GM19240 (cell line): ENCODE measurements at regions not wholly inside any gene's neighbourhood (a gene's known extent, or its start where the extent isn't known, plus 50 kb on each side); places are given as distances from the start of the nearest gene placed in this dataset.

Experiments used
- DNase-seq: peaks from one replicate; pipeline ENCODE4 v3.0.0; 2011; ENCODE audit warnings: low spot score; ENCODE audit not compliant: insufficient read length

- no peak for DNase-seq
These were observed 208.1 kb downstream of the CTTN start for GRCh38 chr11:70606248-70606950.

DNA sequence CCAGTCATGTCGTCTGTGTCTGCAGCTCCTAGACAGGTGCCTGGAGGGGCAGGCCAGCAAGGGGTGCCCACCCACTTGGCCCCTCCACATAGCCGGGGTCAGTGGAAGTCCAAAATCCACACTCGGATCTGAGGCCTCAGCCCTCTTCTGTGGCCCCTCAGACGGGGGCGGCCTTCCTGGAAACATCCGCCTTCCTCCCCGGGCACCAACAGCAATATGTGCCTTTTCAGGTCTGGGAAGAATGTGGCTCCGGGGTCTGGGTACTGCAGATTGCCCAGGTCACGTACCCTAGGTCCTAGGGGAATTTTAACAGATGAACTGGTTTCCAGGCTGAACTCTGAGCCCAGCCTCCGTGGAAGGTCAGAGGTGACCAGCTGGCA, 208.6 kb downstream of the CTTN start:
- DNase-seq, result no peak

GRCh38 chr11:70607561-70607960, 209.2 kb downstream of the CTTN start:
- no peak for DNase-seq

DNA sequence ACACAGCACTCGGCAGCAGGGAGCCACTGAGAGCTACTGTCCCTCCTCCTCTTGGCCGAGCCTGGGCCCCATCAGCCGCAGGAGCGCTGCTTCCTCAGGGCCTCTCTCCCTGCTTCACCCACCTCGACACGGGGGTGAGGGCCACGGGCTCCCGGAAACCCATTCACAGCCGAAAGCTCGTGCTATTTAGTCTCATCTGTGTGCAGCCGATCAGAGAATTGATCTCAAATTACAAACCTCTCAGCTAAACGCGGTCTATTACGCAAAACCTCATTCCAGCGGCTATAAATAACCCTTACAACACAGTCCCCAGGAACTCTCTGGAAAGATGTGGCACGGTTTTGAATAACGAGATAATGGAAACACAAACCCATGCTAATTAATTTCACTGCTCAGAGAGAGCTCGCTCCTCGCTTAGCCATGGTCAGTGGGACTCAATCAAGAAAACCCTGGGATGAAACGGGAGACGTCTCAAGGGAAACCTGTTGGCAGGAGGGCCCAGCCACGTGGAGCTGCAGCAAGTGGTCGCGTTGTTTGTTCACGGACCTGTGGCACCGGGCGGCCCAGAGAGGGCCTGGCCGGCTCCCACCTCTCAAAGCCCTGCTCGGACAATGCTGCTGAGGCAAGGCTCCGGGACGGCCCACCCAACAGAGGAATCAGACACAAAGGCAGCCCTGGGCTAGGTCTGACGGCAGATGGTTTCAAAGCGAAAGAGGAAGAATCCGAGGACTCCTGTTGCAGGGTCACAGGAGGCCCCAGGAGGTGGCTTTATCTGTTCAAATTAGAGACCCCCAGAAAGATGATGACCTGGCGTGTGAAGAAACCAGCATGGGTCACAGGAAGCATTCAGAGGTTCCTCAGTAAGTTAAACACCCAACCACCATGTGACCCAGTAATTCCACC, 210.5 kb downstream of the CTTN start:
- DNase-seq, result no peak

DNA sequence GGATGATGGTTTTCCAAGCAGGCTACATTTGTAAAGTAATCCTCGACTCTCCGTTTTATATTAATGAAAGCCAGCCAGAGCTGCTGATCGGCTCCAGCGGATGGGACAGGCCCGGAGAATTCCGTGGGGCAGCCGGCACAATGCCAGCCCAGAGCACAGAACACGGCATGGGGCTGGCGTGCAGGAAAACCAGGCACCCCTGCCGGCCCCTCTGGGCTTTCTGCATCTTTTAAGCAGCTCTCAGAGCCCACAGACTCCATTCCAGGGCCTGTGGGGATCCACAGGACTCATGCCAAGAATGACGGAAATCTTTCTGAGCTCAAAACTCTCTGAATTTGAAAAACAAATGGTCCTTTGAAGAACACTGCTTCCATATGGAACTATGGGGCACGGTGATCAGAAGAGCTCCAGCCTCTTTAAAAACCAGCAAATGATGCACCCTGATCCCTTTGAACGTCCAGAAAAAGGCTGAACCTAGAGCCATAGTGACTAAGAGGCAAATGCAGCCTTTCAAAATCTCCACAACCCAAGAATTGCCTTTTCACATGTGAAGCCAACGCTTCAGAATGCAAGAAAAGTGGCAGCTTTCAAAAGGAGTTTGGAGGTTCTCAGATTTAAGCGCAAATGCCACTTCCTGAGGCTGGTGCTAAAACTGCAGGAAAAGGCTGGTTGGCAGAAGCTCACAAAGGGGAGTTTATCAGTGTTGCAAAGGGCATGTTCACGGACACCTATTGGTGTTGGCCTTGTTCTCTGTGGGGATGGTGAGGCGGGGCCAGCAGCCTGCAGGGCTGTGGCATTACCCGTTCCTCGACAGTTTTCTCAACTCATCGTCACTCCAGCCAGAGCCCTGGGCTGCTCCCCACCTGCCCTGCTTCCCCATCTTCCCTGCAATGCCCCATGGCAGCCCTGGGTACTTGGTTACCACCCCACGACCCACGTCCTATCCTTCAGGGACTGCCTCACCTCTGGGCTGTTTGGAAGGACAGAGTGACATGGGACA, 212.5 kb downstream of the CTTN start:
- DNase-seq, result no peak

- no peak for DNase-seq
These were observed 213.5 kb downstream of the CTTN start for GRCh38 chr11:70611821-70612220.

GRCh38 chr11:70612459-70613141, 214.3 kb downstream of the CTTN start:
- DNase-seq, result no peak

DNA sequence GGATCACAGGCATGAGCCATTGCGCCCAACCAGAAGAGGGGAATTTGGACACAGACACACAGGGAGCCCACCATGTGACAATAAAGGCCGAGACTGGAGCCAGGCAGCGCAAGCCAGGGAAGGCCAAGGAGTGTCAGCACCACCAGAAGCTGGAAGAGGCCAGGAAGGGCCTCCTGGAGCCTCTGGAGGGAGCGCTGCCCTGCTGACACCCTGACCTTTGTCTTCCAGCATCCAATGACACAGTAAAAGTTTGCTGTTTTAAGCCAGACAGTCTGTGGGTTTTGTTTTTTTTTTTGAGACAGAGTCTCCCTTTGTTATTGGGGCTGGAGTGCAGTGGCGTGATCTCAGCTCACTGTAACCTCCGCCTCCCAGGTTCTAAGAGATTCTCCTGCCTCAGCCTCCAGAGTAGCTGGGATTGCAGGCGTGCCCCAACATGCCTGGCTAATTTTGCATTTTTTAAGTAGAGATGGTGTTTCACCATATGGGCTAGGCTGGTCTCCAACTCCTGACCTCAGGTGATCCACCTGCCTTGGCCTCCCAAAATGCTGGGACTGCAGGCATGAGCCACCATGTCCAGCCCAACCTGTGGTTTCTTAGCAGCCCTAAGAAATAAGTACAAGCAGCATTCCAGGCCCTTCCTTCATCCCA, 215.8 kb downstream of the CTTN start:
- DNase-seq, result no peak

DNA sequence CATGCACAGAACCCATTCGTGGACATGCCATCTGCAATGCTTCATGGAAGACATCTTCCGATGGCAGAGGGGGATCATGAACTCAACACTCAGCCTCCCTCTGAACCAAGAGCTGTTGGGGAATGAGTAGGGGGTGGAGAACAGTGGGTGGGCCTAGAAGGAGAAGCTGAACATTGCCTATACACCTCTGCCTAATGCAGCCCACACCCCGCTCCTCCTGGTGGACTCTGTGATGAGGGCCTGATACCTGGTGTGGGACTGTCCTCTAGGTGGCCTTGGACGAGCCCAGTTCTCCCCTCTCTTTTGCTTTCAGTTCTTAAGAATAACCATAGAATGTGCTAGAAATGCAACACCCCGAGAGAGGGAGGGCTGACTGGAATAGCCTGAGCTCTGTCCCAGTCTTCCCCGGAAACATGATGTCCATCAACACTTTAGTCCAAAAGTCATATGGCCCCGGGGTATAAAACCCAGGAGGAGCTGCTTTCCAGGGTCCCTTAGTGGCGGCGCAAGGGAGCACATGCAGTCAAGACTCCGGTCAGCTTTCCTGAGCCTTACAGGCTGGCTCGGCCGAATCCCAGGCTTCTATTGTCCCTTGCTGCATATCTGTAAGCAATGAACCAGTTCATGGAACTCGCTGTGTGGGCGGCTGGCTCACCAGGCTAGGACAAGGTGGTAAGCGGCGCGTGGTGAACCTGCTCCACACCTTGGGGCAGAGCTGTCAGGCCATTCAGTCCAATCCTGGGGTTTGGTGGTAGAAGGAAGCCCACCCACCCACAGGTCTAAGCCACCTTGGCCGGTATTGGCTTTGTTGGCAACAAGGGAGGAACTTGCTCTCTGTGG, 216.9 kb downstream of the CTTN start:
- DNase-seq, result no peak

GRCh38 chr11:70616317-70616716, 218.0 kb downstream of the CTTN start:
- DNase-seq, result no peak

DNA sequence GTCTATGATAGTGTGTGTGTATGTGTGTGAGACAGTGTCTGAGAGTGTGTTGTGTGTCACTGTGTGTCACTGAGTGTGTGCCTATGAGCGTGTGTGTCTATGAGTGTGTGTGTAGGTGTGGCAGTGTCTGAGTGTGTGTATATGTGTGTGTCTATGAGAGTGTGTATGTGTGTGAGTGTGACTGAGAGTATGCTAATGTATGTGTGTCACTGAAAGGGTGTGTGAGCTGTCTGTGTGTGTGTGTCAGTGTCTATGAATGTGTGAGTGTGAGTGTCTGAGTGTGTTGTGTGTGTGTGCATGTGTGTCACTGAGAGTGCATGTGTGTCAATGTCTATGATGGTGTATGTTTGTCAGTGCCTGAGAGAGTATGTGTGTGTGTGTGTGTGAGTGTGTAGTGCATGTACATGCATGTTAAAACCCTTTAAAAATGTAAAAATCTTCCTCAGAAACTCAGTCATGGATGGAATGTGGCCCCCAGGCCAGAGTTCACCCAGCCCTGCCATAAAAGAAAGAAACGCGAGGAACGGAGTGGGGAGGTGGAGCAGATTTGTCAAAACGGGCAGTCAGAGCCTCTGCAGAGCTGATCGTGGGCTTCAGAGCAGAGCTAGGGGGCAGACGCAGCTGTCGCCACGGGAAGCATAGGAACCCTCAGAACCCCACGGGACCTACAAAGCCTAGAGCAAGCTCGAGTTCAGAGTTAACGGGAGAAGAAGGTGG, 218.8 kb downstream of the CTTN start:
- DNase-seq, result no peak

GRCh38 chr11:70618431-70619101, 220.2 kb downstream of the CTTN start:
- DNase-seq, result no peak

DNA sequence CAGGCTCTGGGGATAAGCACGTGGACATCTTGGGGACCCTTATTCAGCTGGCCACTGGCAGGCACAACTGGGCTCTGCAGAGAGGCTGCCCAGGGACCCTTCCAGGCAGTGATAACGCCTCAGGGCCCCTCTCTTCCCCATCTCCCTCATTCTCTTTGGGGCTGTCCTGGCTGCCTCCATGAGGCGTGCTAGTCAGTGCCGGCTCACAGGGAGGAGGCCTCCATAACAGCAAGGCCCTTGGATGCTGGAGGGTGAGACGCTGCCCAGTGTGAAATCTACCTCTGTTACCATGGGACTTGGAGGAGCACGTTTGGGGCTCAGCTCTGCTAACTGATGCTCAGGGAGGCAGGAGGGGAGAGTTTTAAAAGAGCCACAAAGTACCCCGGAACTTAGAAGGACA, 221.3 kb downstream of the CTTN start:
- DNase-seq, result no peak

DNA sequence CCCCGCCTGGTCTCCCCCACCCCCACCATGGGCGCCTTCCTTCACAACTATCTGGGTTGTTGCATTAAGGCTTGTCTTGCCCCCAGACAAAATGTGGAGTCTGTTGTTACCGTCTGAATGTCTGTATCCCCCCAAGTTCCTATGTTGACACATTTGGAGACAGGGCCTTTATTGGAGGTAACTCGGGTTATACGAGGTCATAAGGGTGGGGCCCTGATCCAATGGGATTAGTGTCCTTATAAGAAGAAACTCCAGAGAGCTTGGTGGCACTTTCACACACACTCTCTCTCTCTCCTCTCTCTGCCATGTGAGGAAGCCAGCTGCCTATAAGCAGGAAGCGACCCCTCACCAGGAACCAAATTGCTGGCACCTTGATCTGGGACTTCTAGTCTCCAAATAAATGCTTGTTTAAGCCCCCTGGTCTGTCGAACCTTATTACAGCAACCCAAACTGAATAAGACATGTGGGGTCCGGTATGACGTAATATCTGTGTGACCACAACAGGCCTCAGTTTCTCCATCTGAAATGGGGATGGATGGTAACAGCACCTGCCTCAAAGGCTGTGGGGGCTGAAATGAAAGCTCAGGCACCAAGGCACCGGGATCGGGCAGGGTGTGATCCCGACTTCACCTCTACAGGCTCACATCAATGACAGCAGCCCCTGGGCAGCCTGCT, 222.3 kb downstream of the CTTN start:
- no peak for DNase-seq

DNA sequence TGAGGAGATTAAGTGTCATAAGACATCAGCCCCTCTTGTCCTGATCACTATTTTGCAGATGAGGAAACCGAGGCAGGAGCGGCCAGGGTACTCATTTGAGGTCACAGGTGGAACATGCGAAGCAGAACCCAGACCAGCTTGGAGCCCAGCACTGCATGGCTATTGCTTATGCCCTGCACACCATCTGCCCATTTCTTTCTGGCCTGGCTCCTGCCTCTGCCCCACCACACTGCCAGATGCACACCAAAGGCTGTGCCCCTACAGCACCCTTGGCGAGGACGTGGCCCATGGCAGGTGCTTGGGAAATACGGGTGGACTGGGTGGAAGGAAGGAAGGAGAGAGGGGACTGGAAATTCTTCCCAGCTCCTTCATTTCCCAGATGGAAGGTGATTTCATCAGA, 222.9 kb downstream of the CTTN start:
- no peak for DNase-seq

DNA sequence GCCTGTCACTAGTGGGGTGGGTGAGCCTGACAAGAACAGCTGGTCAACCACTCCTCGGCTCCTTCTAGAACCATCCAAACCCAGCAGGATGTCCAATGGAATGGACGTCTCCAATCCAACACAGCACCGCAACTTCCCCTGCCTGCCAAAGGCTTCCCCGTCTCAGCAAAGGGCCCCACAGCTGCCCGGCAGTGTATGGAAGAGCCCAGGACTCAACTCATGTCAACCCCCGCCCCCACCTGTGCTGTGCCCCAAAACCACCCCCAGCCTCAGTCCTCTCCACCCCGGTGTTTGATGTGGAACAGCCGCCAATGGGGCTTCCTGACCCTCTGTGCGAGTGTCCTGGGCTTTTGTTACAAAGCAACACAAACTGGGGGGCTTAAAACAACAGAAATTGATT, 223.8 kb downstream of the CTTN start:
- DNase-seq, result no peak

DNA sequence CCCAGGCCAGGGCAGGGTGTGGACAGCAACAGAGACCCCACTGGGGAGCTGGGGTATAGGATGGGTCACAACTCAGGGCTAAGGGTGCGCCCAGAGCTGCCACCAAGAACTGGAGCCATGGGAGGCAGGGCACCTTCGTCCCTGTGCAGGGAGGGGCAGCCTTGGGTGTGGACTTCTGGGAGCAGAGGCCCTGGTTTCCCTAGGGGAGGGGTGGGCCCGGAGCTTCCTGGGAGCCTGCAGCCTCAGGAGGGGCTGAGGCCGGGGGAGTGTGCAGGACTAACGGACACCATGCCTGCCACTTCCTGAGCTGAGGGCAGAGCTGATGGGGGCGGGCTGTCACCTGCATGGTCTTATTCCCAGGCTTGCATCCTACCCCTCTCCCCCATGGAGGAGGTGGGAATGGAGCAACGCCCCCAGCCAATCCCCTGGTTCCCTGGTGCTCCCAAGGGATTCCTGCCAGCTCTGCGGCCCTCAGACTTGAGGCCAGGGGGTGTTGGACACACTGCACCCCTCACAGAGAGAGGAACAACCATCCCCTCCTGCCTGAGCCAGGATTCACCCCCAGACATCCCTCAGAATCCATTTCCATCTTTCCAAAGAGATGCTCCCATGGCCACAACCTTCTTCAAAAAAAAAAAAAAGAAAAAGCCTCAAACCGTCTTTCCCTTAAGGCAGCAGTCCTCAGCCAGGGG, 225.7 kb downstream of the CTTN start:
- no peak for DNase-seq
